GM04503 (cell line): ENCODE measurements at regions not wholly inside any gene's neighbourhood (a gene's known extent, or its start where the extent isn't known, plus 50 kb on each side); places are given as distances from the start of the nearest gene placed in this dataset.
"Not testable (repeated sequence)": the region's sequence is repeated elsewhere in the genome, so short reads cannot be mapped to it uniquely, and the experiment has no call there.

Source experiments
- DNase-seq: peaks from one replicate; pipeline ENCODE4 v3.0.0-alpha.2; 2012; ENCODE audit warnings: low read depth

DNA sequence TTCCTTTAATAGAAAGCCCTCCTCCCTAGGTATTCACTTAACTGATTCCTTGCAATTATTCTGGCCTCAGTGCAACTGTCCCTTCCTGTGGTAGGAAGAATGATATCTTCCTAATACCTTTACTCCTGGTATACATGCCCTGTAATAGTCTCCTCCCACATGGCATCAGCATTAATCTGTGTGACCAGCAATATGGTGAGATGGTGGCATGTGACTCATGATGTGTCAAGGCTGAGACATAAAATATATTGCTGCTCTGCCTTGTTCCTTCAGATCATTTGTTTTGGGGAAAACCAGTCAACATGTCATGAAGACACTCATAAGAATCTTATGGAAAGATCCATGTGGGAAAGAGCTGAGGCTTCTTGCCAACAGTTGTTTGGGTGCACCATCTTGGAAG is 149.1 kb upstream of the TRPM3 start:
- DNase-seq, result no peak

DNA sequence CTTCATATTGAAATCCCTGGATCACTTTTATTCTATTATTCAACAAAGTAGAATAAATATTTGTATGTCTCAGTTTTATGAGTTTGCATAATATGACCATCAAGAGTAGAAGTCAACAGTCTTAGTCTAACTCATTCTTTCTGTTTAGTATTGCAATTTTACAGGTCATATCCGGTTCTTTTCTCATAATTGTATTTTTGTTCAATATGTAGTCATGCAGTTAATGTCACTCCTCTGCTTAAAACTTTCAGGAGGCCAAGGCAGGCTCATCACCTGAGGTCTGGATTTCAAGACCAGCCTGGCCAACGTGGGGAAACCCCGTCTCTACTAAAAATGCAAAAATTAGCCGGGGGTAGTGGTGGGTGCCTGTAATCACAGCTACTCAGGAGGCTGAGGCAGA is 148.4 kb upstream of the TRPM3 start:
- no peak for DNase-seq

DNA sequence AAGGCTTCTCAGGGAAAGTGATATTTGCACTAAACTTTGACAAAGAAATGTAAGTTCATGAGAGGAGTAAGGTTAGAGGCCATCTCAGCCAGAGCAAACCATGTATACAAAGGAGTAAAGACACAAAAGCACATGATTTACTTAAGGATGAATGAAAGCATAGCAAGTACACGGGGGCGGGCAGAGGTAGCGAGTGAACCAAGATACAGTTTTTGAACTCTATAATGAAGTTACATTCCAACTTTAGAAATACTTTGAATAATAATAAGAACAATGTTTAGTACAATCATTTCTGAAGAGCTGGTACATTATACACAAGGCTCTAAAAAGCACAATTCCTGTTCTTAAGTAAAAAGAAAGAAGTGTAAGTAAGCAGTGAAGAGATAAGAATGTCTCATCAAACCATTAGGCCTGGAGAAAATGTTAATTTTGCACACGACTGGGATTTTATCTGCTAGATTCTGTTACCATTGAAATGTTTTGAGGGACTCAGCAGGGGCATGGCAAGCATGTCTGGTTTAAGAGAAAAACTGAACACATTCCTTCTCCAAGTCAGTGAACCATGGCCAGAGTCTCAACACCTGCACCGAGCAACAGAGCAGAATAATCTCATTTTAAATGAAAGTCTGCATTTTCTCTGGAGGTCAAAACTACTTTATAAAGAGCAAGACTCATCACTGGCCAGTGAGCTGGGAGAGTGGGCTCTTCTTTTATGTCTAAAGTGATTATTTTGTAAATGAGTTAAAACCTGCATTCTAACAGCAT is 147.6 kb upstream of the TRPM3 start:
- DNase-seq, result no peak

DNA sequence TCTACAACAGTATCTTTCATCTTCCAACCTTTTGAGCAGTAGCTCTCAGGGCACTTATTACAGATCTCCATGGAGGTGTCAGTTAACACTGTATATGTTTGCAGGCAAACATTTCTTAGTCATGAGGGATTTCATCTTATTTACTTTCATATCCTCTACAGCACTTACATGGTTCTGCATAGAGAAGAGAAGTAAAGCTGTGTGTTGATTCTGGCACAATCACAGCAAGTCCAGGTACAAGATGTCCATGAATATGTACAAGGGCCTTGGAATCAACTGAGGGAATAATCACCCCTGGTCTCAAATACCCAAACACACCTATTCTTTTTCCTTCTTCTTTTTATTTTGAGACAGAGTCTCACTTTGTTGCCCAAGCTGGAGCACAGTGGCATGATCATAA is 142.0 kb upstream of the TRPM3 start:
- DNase-seq, result no peak

DNA sequence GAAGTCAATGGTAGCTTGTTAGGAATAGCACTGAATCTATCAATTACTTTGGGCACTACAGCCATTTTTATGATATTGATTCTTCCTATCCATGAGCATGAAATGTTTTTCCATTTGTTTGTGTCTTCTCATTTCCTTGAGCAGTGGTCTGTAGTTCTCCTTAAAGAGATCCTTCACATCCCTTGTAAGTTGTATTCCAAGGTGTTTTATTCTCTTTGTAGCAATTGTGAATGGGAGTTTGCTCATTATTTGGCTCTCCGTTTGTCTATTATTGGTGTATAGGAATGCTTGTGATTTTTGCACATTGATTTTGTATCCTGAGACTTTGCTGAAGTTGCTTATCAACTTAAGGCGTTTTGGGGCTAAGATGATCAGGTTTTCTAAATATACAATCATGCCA is 139.0 kb upstream of the TRPM3 start:
- not testable (repeated sequence) for DNase-seq

DNA sequence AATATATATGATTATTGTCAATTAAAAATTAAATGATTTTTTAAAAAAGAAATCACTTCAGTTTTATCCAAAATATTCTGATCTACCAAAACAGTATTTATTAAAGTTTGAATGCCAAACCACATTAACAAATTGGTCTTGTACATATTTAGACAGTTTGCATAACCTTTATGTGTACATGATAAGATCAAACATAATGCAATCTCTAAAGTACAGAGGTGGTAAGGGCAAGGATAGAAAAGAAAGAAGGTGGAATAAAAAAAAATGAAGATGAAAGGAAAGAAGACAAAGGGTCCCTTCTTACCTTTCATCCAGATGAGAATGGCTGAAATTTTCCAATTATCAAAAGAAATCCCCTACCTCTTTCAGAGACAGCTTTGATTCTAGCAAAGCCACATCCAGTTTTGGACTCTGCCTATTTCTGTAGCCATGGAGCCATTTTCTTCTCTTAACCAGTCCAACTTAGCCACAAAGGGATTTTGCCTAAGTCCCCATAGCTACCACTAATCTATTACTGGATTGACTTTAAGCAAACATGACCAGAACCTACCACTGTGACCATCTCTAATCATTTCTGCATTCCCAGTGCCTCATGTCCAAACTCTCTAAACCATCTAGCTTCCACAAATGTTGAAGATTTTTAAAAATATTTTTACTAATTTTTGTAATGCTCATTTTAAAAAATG is 133.3 kb upstream of the TRPM3 start:
- DNase-seq, result no peak

DNA sequence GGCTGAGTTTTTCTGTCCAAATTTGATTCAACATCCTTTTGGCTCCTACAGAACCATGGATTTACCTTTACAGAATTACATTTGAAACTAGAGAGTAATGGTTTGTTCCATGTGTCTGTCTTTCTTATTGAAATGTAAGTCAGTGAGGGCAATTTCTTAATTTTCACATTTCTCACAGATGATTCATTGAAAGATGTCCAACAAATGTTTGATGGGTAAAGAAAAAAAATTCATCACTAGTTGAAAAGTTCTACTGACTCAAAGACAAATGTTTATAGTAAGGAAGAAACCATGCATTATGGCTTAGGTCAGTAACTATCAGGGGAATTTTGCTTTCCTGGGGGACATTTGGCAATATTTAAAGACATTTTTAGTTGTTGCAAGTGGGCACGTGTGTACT is 131.6 kb upstream of the TRPM3 start:
- peak; percentile 1 for DNase-seq

DNA sequence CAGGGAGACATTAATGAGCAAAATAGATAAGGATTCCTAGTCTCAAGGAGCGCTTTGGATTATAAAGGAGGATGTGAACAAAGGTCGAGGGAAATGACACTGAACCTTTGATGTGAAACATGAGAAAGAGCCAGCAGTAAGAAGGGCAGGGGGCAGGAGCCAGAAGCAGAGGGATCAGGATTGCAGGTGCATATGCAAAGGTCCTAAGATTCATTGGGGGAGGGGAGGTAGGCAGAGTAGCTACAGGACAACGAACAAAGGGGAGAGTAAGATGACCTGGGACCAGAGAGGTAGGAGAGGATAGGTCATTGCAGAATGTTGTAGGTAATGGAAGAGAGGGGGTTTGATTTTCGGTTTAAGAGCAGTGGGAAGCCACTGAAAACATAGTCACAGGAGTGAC is 129.2 kb upstream of the TRPM3 start:
- DNase-seq, result no peak

DNA sequence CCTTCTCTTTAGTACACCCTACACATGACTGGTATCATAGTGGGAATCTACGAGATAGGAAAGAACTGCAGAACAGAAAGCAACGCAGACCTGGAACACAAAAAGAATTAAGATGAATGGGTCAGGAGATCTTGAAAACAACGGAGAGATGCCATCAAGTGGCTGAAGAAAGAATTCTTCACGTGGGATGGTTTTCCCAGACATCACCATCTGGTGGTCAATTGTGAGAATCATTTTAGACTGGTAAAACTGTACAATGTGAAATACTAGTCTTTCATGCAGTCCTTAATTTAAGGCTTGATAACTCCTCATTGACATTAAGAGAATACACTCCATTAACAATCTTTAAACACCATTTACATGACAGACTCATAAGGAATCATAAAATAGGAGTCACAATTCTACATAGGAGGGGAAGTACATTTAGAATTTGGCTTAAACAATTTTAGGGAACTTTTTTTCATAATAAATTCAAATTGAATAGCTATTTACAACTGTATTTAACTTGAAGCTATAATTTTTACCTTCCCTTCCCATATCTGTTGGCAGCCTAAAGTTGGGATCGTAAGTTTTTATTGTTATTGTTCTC is 128.4 kb upstream of the TRPM3 start:
- DNase-seq, result peak; percentile 23

DNA sequence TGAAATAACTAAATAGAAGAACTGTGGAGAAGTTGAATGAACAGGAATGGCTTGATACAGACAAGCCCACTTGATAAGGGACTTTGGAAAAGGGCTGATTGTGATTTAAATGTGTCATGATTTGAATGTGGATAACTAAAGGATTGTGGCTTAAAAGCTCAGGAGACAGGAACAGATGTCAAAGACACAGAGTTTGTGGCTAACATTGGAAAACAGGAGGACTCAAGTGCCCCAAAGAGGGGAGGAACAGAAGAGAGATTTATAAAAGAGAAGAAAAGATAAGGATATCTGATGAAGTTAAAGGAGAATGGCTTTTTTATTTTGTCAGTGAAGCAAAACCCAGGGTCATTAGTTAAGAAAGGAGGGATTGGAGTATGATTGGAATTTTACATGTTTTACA is 124.2 kb upstream of the TRPM3 start:
- no peak for DNase-seq

DNA sequence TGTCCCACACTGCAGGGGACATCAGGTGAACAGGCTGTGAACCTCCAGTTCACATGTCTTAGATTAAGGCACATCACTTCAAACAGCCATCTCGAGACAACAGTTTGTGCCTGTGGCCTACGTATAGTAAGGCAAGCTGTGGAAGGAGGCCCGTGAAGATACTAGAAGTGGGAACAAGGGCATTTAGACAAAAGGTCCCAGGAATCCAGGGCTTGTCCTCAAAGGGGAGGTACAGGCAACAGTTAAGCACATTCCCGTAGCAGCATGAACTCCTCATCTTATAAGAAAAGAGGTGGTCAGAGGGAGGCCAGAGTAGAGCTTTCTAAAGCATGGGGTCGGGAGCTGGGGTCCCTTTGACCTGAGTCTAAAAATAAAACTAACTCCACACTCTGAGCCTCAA is 122.5 kb upstream of the TRPM3 start:
- no peak for DNase-seq

DNA sequence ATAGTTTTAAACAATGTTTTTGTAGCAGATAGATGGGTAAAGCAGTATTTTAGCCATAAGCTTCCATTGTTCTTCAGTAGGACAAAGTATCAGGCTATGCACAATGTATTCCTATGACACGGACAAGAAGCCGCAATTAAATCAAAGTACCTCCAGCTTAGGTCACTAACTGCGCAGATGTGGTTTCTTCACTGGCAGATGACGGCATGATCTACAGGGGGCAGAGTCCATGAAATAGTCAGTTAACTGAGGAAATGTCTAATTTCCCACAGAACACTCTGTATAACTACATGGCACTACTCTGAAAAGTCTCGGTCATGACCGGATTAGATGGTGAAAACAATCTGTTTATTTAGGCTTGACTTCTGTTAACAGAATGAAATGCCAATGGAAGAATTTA is 120.7 kb upstream of the TRPM3 start:
- DNase-seq, result no peak

DNA sequence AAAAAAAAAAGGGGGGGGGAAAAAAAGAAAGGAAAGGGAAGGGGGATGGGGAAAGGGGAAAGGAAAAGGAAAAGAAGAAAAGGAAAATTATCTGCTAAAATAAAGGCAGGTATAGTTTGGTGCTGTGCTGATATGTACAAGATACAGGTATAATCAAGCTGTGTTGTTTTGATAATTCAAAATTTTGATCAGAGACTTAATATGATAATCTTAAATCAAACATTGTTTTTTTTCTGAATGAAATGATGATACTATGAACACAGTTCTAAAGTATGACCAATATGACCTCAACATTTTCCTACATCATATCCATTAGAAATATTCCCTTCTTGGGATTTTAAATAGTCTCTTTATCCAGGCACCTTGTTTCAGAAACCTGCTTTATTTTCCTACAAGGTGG is 115.6 kb upstream of the TRPM3 start:
- no peak for DNase-seq

DNA sequence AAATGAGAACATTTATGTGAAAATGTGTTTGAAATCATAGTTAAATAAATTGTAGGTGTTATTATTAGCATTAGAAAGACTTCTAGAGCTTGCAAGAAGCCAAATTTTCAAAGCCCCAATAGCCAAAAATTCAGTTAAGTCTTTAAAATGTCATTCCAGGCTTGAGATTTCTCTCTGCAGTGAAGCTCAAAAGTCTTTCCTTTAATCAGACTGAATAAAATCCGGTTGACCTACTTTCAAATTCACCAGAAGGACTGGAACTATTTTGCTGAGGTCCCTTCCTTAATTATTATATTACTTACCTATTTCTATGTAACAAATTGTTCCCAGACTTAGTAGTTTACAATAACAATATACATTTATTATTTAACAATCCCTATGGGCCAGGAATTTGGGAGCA is 112.2 kb upstream of the TRPM3 start:
- no peak for DNase-seq

DNA sequence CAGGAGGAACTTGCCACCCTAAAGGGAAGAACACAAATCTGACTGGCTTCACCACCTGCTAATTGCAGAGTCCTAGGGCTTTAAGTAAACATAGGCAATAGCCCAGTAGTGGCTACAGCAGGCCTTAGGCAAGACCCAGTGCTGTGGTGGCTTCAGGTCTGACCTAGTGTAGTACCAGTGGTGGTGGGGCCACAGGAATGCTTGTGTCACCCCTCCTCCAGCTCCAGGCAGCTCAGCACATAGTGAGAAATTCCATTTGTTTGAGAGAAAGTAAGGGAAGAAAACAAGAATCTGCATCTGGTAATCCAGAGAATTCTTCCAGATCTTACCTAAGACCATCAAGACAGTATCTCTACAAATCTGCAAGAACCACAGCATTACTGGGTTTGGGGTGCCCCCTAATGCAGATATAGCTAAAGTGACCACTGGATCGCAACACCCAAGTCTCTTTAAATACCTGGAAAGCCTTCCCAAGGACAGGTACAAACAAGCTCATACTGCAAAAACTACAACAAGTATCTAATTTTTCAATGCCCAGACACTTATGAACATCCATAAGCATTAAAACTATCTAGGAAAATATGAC is 102.6 kb upstream of the TRPM3 start:
- DNase-seq, result peak; percentile 9

DNA sequence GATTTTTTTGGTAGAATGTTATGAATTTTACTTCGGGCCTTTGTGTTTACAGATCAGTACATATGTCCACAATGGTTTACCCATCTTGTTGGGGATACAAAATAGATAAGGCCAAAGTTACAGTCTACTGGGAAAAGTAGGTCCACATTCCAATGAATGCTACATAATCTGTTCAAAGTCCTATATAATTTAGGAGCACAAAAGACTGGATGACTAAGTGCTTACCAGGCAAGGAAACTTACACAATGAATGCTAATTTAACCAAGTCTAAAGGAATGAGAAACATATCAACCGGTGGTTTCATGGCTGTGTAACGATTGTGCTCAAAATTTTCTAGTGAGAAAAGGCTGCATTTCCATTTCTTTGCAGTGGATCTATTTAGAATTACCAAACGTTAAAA is 97.4 kb upstream of the TRPM3 start:
- DNase-seq, result no peak

DNA sequence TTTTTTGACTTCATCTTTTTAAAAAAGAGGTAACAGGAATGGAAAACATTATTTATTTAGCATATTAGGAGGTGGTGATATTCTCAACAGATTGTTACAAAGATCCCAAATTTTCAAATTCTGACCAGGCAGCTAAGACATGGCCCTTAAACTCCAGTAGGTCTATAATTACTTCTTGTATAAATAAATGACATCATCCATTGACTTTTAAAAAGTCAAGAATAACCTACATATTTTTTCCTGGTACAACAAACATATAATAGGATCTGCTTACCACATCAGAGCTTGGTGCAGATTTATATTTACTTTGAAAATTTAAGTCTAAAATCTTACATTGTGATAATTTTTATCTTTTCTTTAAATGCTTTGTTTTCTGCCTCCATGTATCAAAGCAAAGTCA is 92.2 kb upstream of the TRPM3 start:
- no peak for DNase-seq

DNA sequence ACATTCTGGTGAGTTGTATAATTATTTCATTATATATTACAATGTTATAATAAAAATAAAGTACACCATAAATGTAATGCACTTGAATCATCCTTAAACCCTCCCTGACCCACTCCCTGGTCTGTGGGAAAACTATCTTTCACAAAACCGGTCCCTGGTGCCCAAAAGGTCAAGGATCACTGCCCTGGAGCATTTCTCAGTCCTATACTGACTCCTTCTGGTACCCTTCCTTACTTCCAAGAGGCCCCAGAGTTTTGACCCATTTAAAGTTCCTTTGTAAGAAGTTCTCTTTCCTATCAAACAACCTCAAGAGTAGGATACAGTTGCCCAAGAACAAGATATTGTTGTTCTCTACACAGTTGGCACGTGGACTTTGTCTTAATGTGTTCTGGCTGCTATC is 88.9 kb upstream of the TRPM3 start:
- DNase-seq, result no peak

DNA sequence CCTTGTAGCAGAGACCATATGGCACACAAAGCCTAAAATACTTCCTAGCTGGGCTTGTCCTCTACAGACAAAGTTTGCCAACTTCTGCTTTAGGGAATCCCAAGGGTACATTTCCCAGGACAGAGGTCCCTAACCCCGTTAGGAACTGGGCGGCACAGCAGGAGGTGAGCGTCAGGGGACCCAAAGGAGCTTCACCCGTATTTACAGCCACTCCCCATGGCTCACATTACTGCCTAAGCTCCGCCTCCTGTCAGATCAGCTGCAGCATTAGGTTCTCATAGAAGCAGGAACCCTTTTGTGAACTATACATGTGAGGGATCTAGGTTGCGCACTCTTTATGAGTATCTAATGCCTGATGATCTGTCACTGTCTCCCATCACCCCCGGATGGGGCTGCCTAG is 88.5 kb upstream of the TRPM3 start:
- no peak for DNase-seq

DNA sequence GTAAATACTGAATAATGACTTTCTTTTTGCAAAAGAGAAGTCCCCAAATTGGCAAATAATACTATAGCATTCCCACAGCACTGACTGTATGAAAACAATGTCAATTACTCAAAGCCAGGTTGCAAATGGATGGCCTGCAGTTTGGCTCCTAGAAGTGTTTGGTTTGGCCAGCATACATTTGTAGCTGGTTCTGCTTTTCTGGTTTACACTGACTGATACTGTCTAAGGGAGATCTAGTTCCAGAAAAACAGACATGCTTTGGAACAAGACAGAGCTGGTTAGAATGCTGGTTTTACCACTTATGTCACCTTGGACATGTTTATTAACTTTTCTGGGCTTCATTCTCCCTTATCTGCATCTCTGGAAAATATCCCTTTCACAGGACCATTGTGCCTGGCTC is 81.5 kb upstream of the TRPM3 start:
- DNase-seq, result no peak

DNA sequence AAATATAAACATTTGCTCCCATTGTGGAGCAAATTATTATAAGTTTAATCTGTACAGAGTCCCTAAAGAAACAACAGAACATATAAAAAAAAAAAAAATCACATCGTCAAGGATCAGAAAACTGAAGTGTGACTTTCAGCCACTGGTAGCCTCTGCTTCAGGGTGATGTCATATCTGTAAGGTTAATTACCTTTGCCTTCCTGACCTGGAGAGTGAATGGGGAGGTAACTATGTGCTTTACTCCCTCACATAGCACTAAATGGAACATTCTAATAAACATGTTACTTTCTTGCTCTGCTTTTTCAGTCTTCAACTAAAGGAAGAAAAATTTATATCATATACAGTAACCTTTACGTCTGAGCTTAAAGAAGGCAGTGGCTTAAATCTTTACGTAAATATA is 70.3 kb upstream of the TRPM3 start:
- no peak for DNase-seq

DNA sequence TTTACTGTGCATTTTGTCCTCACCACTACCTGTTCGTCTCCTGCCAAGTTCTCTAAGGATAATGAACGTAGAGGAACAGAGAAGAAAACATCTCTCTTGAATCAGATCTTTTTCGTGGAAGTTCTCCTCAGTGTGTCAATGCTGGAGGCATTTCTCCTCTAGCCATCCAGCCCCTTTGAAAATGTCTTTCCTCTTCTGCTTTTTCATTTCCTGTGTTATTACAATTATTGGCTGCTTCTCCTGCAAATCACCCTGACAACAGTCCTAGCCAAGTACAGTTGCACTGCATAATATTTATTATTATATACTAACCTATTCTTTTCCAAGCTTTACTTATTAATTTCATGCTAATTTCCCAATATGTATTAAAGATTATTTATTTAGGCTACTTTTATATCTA is 61.8 kb upstream of the TRPM3 start:
- DNase-seq, result no peak

DNA sequence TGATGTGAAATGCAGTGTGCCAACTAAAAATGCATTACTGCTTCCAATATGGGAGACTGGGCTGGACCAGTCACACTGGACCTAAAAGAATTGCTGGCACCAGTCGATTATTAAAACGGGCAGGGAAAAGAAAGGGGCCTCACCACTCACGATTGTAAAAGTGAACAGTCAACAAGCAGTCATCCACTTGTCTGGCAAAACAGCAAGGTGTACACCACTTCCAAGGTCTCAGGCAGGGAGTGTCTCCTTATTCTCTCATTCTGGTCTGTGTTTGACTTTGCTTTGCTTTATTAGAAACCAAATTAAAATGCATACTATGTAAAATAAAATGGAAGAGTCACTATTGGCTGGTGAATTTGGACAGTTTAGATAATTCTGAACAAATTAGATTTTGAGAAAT is 57.8 kb upstream of the TRPM3 start:
- DNase-seq, result no peak
